GM12878 (cell line): ENCODE measurements at regions not wholly inside any gene's neighbourhood (a gene's known extent, or its start where the extent isn't known, plus 50 kb on each side); places are given as distances from the start of the nearest gene placed in this dataset.

ENCODE experiments used
- BRCA1 ChIP-seq: IDR thresholded peaks from 2 replicates; pipeline ENCODE4 v1.6.1; 2011; ENCODE audit warnings: low read depth, low read length, improper control_type of control experiment
- ESRRA ChIP-seq: IDR thresholded peaks from 2 replicates; pipeline ENCODE4 v1.6.1; 2012; ENCODE audit warnings: mild to moderate bottlenecking, low read length, improper control_type of control experiment
- POLR2A ChIP-seq: IDR thresholded peaks from 2 replicates; pipeline ENCODE4 v1.6.1; 2011; ENCODE audit warnings: low read depth, mild to moderate bottlenecking, low read length
- POLR2AphosphoS5 ChIP-seq: IDR thresholded peaks from 2 replicates; pipeline ENCODE4 v1.6.1; 2011; ENCODE audit warnings: mild to moderate bottlenecking, low read length, inconsistent platforms
- TARDBP ChIP-seq: IDR thresholded peaks from 2 replicates; pipeline ENCODE4 v1.6.1; 2016; ENCODE audit warnings: borderline replicate concordance
- TF ChIP-seq, protein P1 (sequence below): IDR thresholded peaks from 2 replicates; pipeline ENCODE4 v1.6.1; 2011; ENCODE audit warnings: low read depth, low read length, improper control_type of control experiment, borderline replicate concordance
- TF ChIP-seq, protein P2 (sequence below), 3 experiments: IDR thresholded peaks in 2 of 3; conservative IDR thresholded peaks in 1 of 3; 2 replicates each; pipeline ENCODE4 v1.5.1; 2011; ENCODE audit warnings: low read depth in 3 of 3, low read length in 3 of 3, mild to moderate bottlenecking in 3 of 3, control low read depth in 2 of 3, moderate library complexity in 2 of 3, inconsistent platforms in 1 of 3, mixed read lengths in 1 of 3; ENCODE audit not compliant: control insufficient read depth in 2 of 3, insufficient read depth in 1 of 3; ENCODE audit errors: extremely low read depth in 1 of 3
- TF ChIP-seq, protein P3 (sequence below): fragments of 150-350 bp; IDR thresholded peaks from 2 replicates; pipeline ENCODE4 v1.6.1; 2016; ENCODE audit warnings: low read depth, low read length
- TF ChIP-seq, protein P4 (sequence below): IDR thresholded peaks from 2 replicates; pipeline ENCODE4 v1.6.1; 2012; ENCODE audit warnings: low read depth, low read length, improper control_type of control experiment
- TF ChIP-seq, protein P5 (sequence below): fragments of 450-650 bp; IDR thresholded peaks from 2 replicates; pipeline ENCODE4 v1.6.1; 2017; ENCODE audit warnings: mild to moderate bottlenecking, low read depth, inconsistent platforms; ENCODE audit not compliant: poor library complexity, severe bottlenecking

DNA sequence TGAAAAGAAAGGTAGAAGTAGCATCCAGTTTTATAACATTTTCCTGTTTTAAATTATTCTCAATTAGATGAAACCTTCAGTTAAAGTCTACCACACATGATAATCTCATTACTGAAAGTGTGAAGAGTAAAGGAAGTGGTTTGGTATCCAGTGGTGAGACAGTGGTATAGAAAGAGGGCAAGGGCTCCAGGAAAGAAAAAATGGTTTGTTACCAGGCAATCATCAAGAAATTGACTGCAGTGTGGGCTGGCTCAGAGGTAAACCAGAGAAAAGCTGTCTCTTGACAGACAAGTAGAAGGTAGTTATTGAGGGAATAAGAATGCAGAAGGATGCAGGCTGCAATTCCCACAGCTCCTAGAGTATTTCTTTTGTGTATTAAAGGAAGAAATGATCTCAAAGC is 406.2 kb downstream of the TLL1 start:
- TF ChIP-seq POLR2A: no peak
- TF ChIP-seq, protein P1, sequence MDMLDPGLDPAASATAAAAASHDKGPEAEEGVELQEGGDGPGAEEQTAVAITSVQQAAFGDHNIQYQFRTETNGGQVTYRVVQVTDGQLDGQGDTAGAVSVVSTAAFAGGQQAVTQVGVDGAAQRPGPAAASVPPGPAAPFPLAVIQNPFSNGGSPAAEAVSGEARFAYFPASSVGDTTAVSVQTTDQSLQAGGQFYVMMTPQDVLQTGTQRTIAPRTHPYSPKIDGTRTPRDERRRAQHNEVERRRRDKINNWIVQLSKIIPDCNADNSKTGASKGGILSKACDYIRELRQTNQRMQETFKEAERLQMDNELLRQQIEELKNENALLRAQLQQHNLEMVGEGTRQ: no peak
- no peak for TF ChIP-seq ESRRA
- no peak for TF ChIP-seq BRCA1
- TF ChIP-seq, protein P2, sequence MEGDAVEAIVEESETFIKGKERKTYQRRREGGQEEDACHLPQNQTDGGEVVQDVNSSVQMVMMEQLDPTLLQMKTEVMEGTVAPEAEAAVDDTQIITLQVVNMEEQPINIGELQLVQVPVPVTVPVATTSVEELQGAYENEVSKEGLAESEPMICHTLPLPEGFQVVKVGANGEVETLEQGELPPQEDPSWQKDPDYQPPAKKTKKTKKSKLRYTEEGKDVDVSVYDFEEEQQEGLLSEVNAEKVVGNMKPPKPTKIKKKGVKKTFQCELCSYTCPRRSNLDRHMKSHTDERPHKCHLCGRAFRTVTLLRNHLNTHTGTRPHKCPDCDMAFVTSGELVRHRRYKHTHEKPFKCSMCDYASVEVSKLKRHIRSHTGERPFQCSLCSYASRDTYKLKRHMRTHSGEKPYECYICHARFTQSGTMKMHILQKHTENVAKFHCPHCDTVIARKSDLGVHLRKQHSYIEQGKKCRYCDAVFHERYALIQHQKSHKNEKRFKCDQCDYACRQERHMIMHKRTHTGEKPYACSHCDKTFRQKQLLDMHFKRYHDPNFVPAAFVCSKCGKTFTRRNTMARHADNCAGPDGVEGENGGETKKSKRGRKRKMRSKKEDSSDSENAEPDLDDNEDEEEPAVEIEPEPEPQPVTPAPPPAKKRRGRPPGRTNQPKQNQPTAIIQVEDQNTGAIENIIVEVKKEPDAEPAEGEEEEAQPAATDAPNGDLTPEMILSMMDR (IDR thresholded peaks at IDR 0.05 in 2 of 3, conservative IDR thresholded peaks at IDR 0.05 in 1 of 3; ENCODE audit: control insufficient read depth in 2 of 3, extremely low read depth in 1 of 3, insufficient read depth in 1 of 3, low read depth in 3 of 3, low read length in 3 of 3): no peak
- TF ChIP-seq, protein P3, sequence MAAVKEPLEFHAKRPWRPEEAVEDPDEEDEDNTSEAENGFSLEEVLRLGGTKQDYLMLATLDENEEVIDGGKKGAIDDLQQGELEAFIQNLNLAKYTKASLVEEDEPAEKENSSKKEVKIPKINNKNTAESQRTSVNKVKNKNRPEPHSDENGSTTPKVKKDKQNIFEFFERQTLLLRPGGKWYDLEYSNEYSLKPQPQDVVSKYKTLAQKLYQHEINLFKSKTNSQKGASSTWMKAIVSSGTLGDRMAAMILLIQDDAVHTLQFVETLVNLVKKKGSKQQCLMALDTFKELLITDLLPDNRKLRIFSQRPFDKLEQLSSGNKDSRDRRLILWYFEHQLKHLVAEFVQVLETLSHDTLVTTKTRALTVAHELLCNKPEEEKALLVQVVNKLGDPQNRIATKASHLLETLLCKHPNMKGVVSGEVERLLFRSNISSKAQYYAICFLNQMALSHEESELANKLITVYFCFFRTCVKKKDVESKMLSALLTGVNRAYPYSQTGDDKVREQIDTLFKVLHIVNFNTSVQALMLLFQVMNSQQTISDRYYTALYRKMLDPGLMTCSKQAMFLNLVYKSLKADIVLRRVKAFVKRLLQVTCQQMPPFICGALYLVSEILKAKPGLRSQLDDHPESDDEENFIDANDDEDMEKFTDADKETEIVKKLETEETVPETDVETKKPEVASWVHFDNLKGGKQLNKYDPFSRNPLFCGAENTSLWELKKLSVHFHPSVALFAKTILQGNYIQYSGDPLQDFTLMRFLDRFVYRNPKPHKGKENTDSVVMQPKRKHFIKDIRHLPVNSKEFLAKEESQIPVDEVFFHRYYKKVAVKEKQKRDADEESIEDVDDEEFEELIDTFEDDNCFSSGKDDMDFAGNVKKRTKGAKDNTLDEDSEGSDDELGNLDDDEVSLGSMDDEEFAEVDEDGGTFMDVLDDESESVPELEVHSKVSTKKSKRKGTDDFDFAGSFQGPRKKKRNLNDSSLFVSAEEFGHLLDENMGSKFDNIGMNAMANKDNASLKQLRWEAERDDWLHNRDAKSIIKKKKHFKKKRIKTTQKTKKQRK: no peak
- TF ChIP-seq, protein P4, sequence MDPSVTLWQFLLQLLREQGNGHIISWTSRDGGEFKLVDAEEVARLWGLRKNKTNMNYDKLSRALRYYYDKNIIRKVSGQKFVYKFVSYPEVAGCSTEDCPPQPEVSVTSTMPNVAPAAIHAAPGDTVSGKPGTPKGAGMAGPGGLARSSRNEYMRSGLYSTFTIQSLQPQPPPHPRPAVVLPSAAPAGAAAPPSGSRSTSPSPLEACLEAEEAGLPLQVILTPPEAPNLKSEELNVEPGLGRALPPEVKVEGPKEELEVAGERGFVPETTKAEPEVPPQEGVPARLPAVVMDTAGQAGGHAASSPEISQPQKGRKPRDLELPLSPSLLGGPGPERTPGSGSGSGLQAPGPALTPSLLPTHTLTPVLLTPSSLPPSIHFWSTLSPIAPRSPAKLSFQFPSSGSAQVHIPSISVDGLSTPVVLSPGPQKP: no peak
- no peak for TF ChIP-seq TARDBP
- TF ChIP-seq POLR2AphosphoS5: no peak
- TF ChIP-seq, protein P5, sequence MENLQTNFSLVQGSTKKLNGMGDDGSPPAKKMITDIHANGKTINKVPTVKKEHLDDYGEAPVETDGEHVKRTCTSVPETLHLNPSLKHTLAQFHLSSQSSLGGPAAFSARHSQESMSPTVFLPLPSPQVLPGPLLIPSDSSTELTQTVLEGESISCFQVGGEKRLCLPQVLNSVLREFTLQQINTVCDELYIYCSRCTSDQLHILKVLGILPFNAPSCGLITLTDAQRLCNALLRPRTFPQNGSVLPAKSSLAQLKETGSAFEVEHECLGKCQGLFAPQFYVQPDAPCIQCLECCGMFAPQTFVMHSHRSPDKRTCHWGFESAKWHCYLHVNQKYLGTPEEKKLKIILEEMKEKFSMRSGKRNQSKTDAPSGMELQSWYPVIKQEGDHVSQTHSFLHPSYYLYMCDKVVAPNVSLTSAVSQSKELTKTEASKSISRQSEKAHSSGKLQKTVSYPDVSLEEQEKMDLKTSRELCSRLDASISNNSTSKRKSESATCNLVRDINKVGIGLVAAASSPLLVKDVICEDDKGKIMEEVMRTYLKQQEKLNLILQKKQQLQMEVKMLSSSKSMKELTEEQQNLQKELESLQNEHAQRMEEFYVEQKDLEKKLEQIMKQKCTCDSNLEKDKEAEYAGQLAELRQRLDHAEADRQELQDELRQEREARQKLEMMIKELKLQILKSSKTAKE: no peak
